Endodermal cell (in vitro differentiated cells): ENCODE measurements at regions not wholly inside any gene's neighbourhood (a gene's known extent, or its start where the extent isn't known, plus 50 kb on each side); places are given as distances from the start of the nearest gene placed in this dataset.

ENCODE experiments used
- DNase-seq: peaks from one replicate; pipeline ENCODE4 v3.0.0-alpha.2; 2017
- H3K27ac ChIP-seq: 2 replicates; pipeline ENCODE4 v1.5.1; 2013; ENCODE audit warnings: mild to moderate bottlenecking, low read depth, low read length, moderate library complexity
- H3K27me3 ChIP-seq: 2 replicates; pipeline ENCODE4 v1.6.1; 2013; ENCODE audit warnings: mild to moderate bottlenecking, low read length, moderate library complexity; ENCODE audit not compliant: insufficient read depth, control insufficient read depth, poor library complexity, severe bottlenecking
- H3K36me3 ChIP-seq: 2 replicates; pipeline ENCODE4 v1.7.0; 2013; ENCODE audit warnings: mild to moderate bottlenecking, low read length, moderate library complexity; ENCODE audit not compliant: control insufficient read depth, insufficient read depth
- H3K4me1 ChIP-seq: one replicate; pipeline ENCODE4 v1.7.0; 2013; ENCODE audit warnings: low read length; ENCODE audit not compliant: control insufficient read depth, insufficient read depth
- H3K4me3 ChIP-seq: 2 replicates; pipeline ENCODE4 v1.5.1; 2013; ENCODE audit warnings: mild to moderate bottlenecking, low read length, moderate library complexity
- H3K9ac ChIP-seq: 2 replicates; pipeline ENCODE4 v1.6.1; 2013; ENCODE audit warnings: mild to moderate bottlenecking, low read length, moderate library complexity; ENCODE audit not compliant: poor library complexity, severe bottlenecking; ENCODE audit errors: extremely low read depth
- H3K9me3 ChIP-seq: 2 replicates; pipeline ENCODE4 v1.6.1; 2013; ENCODE audit warnings: mild to moderate bottlenecking, low read length, moderate library complexity; ENCODE audit not compliant: control insufficient read depth
- H3K27ac Mint-ChIP-seq: 2 replicates; pipeline ENCODE4 v1.8.0; 2020; ENCODE audit warnings: mixed read lengths
- H3K27me3 Mint-ChIP-seq: 2 replicates; pipeline ENCODE4 v1.8.0; 2021; ENCODE audit warnings: mild to moderate bottlenecking, mixed read lengths; ENCODE audit not compliant: insufficient read depth
- H3K36me3 Mint-ChIP-seq: 2 replicates; pipeline ENCODE4 v1.8.0; 2020; ENCODE audit warnings: low read depth, mixed read lengths
- H3K4me1 Mint-ChIP-seq: 2 replicates; pipeline ENCODE4 v1.8.0; 2020; ENCODE audit warnings: mixed read lengths
- H3K4me3 Mint-ChIP-seq: 2 replicates; pipeline ENCODE4 v1.8.0; 2020; ENCODE audit warnings: mild to moderate bottlenecking, moderate library complexity, mixed read lengths
- H3K9me3 Mint-ChIP-seq: 2 replicates; pipeline ENCODE4 v1.8.0; 2020; ENCODE audit warnings: mild to moderate bottlenecking, mixed read lengths
- CTCF ChIP-seq: fragments of 200-600 bp; sonication (generic); conservative IDR thresholded peaks from 2 replicates; pipeline ENCODE4 v1.5.0; 2021; ENCODE audit warnings: antibody characterized with exemption, mild to moderate bottlenecking
- WGBS, 2 experiments: methylation state at CpG; one replicate each; pipeline versions ENCODE4 v1.1.5 to v1.1.7; 2013; ENCODE audit warnings: missing lambda C conversion rate in 2 of 2, mixed read lengths in 1 of 2; ENCODE audit not compliant: insufficient coverage in 1 of 2, insufficient read length in 1 of 2; 5-methylcytosine and 5-hydroxymethylcytosine counted together

GRCh38 chr15:79582650-79583049, 150.5 kb downstream of the MINAR1 start:
- no peak for DNase-seq
- Mint-ChIP-seq H3K36me3 (no peaks in the 10 kb centered on the region), H3K27ac (no peak overlapping the region), H3K4me3 (no peak overlapping the region), H3K4me1 (no peaks in the 10 kb centered on the region), H3K9me3 (no peaks in the 10 kb centered on the region), H3K27me3 (no peaks in the 10 kb centered on the region)
- H3K27ac ChIP-seq: no peak overlapping the region
- H3K4me3 ChIP-seq: no peak overlapping the region
- H3K27me3 ChIP-seq: no peaks in the 10 kb centered on the region
- no peak for TF ChIP-seq CTCF
- H3K9ac ChIP-seq: no peak overlapping the region
- no peaks in the 10 kb centered on the region for H3K36me3 ChIP-seq
- H3K9me3 ChIP-seq: no peaks in the 10 kb centered on the region
- no peaks in the 10 kb centered on the region for H3K4me1 ChIP-seq

- H3K9ac ChIP-seq: no peak overlapping the region
- H3K9me3 ChIP-seq: no peaks in the 10 kb centered on the region
- H3K4me1 Mint-ChIP-seq: peaks cover 6% of the 10 kb centered on the region
- H3K36me3 ChIP-seq: no peaks in the 10 kb centered on the region
- no peaks in the 10 kb centered on the region for H3K4me1 ChIP-seq
- no peak for TF ChIP-seq CTCF
- no peak overlapping the region for H3K27ac ChIP-seq
- H3K27me3 Mint-ChIP-seq: peaks cover 5% of the 10 kb centered on the region
- no peak overlapping the region for H3K27ac Mint-ChIP-seq
- no peak overlapping the region for H3K4me3 ChIP-seq
- no peak overlapping the region for H3K4me3 Mint-ChIP-seq
- no peaks in the 10 kb centered on the region for H3K27me3 ChIP-seq
- H3K9me3 Mint-ChIP-seq: no peaks in the 10 kb centered on the region
- WGBS, 2 experiments: 84% methylated on average over 6 of the region's 6 CpGs; no CpG with 5 or more reads in 1 of the 2 experiments
- no peaks in the 10 kb centered on the region for H3K36me3 Mint-ChIP-seq
- no peak for DNase-seq
Observed at GRCh38 chr15:79592126-79592525, 160.0 kb downstream of the MINAR1 start.

GRCh38 chr15:79593119-79593869, 161.2 kb downstream of the MINAR1 start:
- WGBS, 2 experiments: 58 to 68% methylated on average over 4 of the region's 4 CpGs
- no peak overlapping the region for H3K4me3 Mint-ChIP-seq

More at GRCh38 chr15:79593119-79593869, 161.2 kb downstream of the MINAR1 start:
- H3K4me1 ChIP-seq: no peaks in the 10 kb centered on the region
- H3K36me3 ChIP-seq: no peaks in the 10 kb centered on the region
- peak; percentile 59 for TF ChIP-seq CTCF
- peak; percentile 60 for DNase-seq
- H3K36me3 Mint-ChIP-seq: no peaks in the 10 kb centered on the region
- H3K9ac ChIP-seq: no peak overlapping the region
- H3K9me3 Mint-ChIP-seq: no peaks in the 10 kb centered on the region
- no peak overlapping the region for H3K27ac ChIP-seq
- no peaks in the 10 kb centered on the region for H3K27me3 ChIP-seq
- peaks cover 6% of the 10 kb centered on the region for H3K4me1 Mint-ChIP-seq
- H3K4me3 ChIP-seq: no peak overlapping the region
- H3K9me3 ChIP-seq: no peaks in the 10 kb centered on the region
- H3K27me3 Mint-ChIP-seq: peaks cover under 1% of the 10 kb centered on the region
- no peak overlapping the region for H3K27ac Mint-ChIP-seq
